LNCaP clone FGC (cell line): ENCODE measurements at regions not wholly inside any gene's neighbourhood (a gene's known extent, or its start where the extent isn't known, plus 50 kb on each side); places are given as distances from the start of the nearest gene placed in this dataset.
"Not testable (repeated sequence)": the region's sequence is repeated elsewhere in the genome, so short reads cannot be mapped to it uniquely, and the experiment has no call there.

ENCODE experiments used
- DNase-seq: peaks from one replicate; pipeline ENCODE4 v3.0.0-alpha.2; 2011; ENCODE audit warnings: low read depth
- H3K4me3 ChIP-seq: 2 replicates; pipeline ENCODE4 v1.5.1; 2011; ENCODE audit warnings: mild to moderate bottlenecking, low read depth, low read length, control low read depth
- TF ChIP-seq, protein P1 (sequence below): IDR thresholded peaks from 2 replicates; pipeline ENCODE4 v1.5.1; 2012; ENCODE audit warnings: mild to moderate bottlenecking; ENCODE audit not compliant: control insufficient read depth, insufficient read depth; ENCODE audit errors: extremely low read depth

DNA sequence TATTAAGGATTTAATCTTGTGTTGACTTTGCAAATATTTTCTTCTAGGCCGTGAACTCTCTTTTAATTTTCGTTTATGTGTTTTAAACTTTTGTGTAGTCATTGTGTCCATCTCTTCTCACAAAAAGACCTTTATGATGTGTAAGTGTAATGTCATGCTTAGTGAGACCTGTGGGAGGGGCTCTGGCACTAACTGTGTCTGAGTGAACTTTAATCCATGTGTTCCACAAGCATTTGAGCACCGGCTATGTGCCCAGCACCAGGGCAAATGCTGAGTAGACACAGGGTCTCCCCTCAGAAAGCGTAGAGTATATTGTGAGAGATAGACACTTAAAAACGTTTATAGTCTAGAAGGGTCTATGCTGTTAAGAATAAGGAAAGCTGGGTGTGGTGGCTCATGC, 272.6 kb upstream of the TUT7 start:
- DNase-seq, result no peak

DNA sequence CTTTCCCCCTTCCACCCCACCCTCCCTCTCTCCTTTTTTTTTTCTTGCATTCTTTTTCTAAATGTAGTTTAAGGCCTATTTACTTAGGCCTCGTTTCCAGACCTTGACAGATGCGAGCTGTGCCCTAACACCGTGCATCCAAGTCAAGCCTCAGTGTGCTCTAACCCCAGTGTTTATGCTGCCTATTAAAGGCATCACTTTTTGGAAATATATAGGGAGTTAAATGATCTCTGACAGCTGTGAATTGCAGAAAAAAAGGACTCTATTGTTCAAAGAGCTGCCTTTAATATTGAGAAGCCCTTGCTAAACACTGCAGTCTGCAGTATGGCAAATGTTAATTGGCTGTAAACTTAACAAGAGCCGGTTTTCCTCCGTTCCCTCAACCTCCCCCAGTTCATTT, 270.4 kb upstream of the TUT7 start:
- TF ChIP-seq, protein P1, sequence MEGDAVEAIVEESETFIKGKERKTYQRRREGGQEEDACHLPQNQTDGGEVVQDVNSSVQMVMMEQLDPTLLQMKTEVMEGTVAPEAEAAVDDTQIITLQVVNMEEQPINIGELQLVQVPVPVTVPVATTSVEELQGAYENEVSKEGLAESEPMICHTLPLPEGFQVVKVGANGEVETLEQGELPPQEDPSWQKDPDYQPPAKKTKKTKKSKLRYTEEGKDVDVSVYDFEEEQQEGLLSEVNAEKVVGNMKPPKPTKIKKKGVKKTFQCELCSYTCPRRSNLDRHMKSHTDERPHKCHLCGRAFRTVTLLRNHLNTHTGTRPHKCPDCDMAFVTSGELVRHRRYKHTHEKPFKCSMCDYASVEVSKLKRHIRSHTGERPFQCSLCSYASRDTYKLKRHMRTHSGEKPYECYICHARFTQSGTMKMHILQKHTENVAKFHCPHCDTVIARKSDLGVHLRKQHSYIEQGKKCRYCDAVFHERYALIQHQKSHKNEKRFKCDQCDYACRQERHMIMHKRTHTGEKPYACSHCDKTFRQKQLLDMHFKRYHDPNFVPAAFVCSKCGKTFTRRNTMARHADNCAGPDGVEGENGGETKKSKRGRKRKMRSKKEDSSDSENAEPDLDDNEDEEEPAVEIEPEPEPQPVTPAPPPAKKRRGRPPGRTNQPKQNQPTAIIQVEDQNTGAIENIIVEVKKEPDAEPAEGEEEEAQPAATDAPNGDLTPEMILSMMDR, result no peak

More for the DNA sequence above, 272.6 kb upstream of the TUT7 start:
- H3K4me3 ChIP-seq, result no peak overlapping the region
- TF ChIP-seq, protein P1, result no peak

DNA sequence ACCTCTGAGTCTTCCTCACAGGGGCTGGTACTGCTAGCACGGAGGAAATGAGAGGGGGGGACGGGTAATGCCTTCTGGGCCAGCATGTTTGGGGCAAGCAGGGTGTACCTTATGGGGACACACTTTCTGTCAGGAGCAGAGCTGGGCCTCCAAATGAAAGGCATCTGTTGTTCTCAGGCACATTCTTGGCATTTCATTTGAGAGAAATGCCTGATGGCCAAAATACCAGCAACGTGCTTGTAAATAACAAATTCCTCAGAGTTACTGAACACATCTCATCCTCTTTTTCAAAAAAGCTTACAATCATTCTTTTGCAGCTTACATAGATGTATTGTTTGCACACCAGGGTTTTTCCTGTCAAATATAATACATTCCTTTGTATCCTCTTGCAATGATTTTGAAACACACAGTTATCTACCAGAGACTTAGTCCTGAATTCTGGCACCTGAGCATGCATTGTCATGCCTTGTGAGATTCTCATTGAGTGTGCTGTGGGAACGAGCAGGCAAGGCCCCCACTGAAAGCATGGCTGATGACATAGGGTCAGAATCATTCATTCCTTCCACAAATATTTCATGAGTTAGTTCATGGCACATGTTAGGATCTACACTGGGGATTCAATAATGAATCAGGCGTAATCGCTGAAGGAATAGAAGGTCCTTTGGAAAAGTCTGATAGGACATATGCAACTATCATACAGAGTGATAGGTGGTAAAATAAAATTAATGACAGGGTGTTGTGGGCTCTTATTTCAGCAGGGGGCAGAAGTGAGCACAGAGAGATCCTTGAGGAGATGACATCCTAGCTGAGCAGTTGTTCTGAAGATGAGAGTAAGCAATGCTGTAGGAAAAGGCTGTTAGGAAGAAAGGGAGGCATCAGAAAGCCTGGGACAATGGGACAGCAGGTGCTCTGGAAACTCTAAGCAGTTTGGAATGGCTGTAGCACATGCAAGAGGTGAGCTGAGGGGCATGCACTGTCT, 260.9 kb upstream of the TUT7 start:
- DNase-seq, result no peak
- no peak overlapping the region for H3K4me3 ChIP-seq
- TF ChIP-seq, protein P1, result peak; percentile 64

More for the DNA sequence above, 270.4 kb upstream of the TUT7 start:
- DNase-seq, result no peak
- no peak overlapping the region for H3K4me3 ChIP-seq

DNA sequence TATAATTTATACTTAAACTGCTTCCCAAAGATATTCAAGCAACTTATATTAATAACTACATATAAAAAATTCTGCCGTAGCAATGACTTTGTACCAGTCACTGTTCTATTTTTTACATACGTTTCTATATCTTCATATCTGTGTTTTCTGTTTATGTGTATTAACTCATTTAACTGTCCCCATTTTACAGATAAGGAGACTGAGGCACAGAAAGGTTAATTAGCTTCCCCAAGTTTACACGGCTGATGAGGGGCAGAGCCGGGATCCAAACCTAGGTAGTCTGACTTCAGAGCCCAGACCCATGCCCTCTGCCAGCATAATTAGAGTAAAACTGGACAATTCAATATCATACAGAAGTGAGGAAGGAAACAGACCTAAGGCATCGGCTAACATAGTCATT, 259.7 kb upstream of the TUT7 start:
- H3K4me3 ChIP-seq, result no peak overlapping the region
- no peak for DNase-seq
- TF ChIP-seq, protein P1, result no peak

DNA sequence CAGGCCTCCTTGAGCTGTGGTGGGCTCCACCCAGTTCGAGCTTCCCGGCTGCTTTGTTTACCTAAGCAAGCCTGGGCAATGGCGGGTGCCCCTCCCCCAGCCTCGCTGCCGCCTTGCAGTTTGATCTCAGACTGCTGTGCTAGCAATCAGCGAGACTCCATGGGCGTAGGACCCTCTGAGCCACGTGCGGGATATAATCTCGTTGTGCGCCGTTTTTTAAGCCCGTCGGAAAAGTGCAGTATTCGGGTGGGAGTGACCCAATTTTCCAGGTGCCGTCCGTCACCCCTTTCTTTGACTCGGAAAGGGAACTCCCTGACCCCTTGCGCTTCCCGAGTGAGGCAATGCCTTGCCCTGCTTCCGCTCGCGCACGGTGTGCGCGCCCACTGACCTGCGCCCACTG, 257.3 kb upstream of the TUT7 start:
- not testable (repeated sequence) for H3K4me3 ChIP-seq, DNase-seq

DNA sequence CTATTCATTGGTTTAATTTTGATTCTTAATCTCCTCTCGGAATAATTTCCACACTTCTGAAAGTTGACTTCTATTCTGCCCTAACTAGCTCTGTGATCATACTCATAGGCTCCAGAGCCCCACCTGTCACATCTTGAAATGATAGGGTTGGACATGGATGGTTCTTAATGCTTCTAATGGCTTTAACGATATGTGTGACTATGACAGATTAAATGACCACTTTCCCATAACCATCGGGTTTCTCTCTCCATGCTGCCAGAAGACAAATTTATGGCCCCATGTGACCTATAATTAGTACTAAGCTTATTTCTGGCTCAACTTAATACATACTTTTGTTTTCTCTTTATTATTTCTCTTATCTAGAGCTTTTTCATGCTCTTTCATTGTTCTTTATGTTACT, 251.1 kb upstream of the TUT7 start:
- TF ChIP-seq, protein P1, result no peak
- H3K4me3 ChIP-seq, result no peak overlapping the region
- DNase-seq, result no peak

DNA sequence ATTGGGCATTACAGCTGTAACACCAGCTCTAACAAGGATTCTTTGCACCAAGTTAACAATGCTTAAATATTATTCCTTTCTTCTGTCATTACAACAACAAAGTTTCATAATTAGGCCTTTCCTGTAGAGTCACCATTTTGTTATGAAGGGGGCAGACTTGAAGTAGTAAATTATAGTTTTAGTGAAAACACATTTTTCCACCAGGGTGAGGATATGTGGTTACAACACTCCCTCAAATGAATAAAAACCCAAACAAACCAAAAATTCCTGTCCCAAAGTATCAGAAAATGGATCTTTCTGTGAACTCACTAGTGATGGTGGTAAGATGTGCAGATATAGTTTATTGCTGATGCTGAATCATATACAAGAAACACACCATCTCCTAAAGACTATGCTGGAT, 250.5 kb upstream of the TUT7 start:
- TF ChIP-seq, protein P1, result no peak
- no peak for DNase-seq
- no peak overlapping the region for H3K4me3 ChIP-seq
